ENCODE measurements at regions not wholly inside any gene's neighbourhood (a gene's known extent, or its start where the extent isn't known, plus 50 kb on each side); places are given as distances from the start of the nearest gene placed in this dataset.

DNA sequence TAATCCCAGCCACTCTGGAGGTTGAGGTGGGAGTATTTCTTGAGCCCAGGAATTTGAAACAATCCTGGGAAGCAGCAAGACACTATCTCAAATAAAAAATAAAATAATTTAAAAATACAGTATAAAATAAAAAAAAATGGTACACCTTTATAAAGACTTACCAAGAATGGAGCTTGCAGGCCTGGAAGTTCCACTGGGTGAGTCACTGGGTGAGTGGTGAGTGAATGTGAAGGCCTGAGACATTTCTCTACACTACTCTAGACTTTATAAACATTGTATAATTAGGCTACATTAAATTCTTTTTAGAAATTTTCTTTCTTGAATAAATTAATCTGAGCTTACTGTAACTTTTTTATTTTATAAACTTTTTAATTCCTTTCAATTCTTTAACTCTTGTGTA lies 609.1 kb upstream of the BCHE start:
- no peak for TF ChIP-seq CTCF (IDR thresholded peaks at IDR 0.05)
- no peak for TF ChIP-seq POLR2A (IDR thresholded peaks at IDR 0.05)
- no peak for TF ChIP-seq POLR2AphosphoS5 (IDR thresholded peaks at IDR 0.05)

All from breast epithelium (tissue), 3 donors.